Stimulated activated CD4-positive, alpha-beta T cell treated with anti-CD3 and anti-CD28 coated beads, Interleukin-1b, Interleukin-23, amount 100 ng/mL, for 1 hour (primary cell): ENCODE measurements at regions not wholly inside any gene's neighbourhood (a gene's known extent, or its start where the extent isn't known, plus 50 kb on each side); places are given as distances from the start of the nearest gene placed in this dataset.
"Not testable (repeated sequence)": the region's sequence is repeated elsewhere in the genome, so short reads cannot be mapped to it uniquely, and the experiment has no call there.

Experiments used
- DNase-seq, 2 donors: peaks; one replicate each; pipeline ENCODE4 v3.0.0-alpha.2; 2020; ENCODE audit warnings: low read depth in 2 of 2

DNA sequence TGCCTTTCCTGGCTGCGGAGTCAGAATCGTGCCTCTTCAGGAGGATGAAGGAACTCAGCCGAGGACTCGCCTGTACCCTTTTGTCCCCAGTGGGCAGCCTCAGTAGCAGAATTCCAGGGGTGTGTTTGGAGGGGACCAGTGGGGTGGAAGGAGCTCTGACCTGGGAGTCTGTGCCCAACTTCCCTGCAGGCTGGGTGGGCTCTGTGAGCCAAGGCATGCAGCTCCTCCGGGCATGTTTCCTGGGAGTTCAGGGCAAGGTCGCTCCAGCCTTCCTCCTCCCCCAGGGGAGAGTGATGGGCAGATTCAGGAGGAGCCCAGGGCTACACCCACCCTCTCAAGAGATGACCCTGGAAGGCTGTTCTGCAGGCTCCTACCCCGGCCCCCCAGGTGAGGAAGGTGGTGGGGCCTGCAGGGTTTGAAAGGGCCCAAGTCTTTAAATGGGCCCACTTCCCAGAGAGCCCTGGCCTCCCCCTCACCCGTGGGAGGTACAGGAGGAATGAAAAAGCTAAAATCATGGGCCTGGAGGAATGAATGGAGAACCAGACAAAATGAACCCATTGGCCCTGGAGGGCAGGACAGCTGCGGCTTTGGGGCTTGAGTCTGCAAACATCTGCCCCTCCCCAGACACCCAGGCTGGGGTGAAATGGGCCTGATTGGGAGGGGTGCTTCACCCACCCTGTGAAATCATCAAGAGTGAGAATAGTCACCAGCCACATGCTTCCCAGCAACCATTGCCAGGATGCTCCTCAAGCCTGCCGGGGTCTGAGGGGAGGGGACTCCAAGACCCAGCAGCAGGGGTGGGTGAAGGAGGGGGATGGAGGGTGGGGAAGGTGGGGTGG is 77.6 kb upstream of the PMEPA1 start:
- no peak for DNase-seq

DNA sequence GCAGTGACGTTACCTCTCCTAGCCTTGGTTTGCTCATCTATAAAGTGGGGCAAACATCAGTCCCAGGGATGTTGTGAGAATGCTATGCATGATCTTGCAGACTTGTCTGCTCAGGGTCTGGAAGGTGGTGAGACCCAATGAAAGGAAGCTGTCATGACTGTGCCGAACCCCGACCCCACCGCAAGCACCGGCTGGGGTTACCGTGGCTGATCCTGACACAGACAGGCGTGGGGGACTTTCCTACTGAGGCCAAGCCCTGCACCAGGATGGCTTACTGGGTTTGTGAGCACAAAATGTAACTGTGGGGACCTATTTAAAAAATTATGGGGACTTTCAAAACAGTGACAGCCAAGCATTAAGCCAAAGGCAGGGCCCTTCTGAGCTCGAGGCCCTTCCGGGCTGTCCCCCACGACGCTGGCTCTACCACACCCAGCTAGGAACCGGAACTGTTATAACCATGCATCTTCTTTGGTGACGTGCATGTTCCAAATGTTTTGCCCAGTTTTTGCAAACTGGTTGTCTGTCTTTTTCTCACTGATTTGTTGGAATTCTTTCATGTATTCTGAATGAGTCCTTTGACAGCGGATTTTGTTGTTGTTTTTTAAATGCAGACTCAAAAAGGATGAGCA is 76.6 kb upstream of the PMEPA1 start:
- DNase-seq: no peak

GRCh38 chr20:57785720-57786119 is 75.9 kb upstream of the PMEPA1 start:
- no peak for DNase-seq

DNA sequence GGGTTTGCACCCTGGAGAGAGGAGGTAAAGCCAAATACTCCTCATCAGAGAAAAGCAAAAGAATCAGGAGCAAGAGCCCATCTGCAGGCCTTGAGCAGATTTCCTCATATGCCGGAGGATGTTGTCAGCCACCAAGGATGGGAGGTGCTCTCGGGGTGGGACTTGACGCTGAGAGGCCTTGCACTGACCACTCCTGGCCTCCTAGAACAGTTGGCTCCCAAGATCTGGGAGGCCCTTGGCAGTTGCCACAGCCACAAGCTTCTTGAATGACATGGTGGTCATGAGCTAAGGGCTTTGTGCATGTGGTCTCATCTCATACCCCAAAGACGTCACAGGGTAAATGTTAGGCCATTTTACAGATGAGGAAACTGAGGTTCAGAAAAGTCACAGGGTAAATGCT is 75.2 kb upstream of the PMEPA1 start:
- DNase-seq: no peak

DNA sequence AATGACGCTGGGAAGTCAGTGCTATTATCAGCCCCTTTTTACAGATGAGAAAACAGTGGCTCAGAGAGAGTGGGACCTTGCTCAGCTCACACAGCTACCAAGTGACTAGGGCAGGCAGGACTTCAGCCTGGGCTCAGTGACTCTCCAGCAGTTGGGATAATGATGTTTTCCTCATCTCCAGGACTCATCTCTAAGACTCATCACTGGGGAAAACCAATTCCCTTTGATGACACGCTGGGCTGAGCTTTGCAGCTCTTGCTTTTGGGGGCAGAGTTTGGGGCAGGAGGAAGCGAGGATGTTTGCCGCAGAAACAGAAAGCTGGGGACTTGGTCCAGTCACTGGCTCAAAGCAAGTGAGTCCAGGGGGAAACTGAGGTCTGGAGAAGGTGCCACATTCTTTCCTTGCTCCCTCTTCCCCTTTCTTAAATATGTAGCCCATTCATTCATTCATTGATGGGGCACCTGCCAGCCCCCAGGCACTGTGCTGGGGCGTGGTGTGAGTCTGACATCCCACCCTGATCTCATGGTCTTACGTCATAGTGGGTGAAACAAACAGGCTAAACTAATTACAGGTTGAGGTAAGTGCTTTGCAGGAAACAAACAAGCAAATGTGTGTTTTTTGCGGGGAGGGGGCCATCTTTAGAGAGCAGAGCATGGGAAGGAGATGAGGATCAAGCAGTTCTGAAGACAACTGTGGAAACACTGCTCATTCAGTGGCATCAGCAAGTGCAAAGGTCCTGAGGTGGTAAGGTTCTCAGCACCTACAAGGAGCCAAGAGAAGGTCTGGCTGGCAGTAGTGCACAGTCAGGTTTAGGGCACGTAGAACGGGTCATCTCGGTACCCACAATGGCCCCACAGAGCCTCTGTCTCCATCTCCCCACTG is 74.4 kb upstream of the PMEPA1 start:
- no peak for DNase-seq

GRCh38 chr20:57783196-57783595 is 73.4 kb upstream of the PMEPA1 start:
- no peak for DNase-seq

GRCh38 chr20:57782631-57783041 is 72.8 kb upstream of the PMEPA1 start:
- no peak for DNase-seq

DNA sequence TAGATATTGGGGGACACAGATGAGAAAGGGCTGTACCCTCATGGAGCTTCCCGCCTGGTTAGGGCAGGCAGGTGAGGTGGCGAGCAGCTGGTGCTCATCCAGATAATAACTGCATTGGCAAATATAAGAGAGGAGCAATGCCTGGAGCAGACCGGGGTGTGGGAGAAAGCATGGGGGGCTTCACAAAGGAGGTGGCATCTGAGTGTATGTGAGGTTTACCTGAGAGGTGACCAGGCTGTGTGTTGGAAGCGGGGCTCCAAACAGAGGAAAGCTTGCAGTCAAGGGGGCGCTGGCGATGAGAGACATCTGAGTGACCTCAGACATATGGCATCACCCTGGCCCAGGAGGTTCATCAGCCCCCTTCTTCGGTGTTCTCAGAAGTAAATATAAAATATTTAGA is 72.1 kb upstream of the PMEPA1 start:
- no peak for DNase-seq

DNA sequence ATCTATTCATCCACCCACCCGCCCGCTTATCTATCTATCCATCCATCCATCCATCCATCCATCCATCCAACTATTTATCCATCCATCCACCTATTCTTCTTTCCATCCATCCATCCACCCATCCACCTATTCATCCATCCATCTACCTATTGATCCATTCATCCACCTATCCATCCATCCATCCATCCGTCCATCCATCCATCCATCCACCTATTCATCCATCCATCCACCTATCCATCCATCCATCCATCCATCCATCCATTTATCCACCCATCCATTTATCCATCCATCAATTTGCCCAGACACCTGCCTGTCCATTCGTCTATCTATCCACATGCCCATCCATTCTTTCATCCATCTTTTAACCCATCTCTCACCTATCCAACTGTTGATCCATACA is 71.1 kb upstream of the PMEPA1 start:
- DNase-seq: no peak

DNA sequence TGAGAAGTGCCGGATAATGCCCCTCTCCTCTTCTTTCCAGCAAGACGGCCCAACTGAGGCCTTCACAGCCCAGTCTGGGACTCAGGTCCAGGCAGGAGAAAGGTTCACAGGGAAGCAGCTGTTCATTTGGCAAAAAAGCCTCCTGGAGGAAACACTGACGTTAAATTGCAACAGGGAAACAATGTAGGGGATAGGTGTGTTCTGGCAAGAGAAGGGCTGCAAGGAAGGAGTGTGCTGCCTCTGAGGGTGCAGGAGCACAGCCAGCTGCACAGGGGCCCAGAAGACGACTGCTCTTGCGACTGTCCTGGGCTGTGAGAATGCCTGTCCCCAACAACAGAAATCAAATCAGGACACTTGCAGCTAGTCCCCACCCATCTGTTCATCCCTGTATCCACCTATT is 70.6 kb upstream of the PMEPA1 start:
- DNase-seq: no peak

DNA sequence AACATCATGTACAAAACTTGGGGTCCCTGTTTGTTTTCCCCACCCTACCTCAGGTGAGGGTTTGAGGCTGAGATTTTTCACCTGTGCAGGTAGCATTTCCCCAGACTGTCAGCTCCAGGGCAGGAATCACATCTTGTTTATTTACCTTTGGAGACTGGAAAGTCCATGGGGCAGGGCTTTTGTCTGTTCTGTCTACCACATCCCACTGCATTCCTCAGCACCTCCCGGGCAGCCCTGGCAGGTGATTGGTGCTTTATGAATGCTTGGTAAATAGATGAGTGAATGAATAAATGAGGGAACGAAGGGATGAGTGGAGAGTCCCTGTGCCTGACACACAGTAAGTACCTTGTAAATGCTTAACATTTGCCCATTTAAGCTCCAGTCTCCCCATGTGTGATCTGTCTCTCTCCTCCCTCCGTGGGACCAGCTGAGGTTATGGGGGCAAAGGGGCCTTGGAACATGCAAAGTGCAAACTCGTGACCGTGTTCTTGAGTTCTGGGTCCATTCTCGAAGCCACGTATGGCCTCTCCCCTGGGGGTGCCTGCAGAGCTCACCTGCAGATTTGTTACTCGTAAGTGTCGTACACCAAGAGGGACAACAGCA is 69.7 kb upstream of the PMEPA1 start:
- no peak for DNase-seq

GRCh38 chr20:57777911-57778310 is 68.1 kb upstream of the PMEPA1 start:
- no peak for DNase-seq

DNA sequence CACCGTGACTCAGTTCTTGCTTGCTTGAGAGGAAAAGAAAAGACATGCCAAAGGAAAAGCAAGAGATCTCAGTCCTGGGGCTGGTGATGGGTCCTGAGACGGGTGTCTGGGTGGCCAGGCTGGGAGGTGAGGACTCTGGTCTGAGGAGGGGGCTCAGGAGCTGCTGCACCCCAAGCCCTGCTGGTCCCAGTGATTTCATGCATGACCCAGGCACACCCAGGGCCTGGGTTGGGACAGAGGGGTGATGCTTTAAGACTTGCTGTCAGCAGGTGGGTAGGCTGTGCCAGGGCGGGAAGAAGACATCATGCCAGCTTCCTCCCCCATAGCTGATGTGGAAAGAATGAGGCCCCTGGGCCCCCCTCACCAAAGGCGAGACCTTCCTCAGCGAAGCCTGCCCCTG is 65.1 kb upstream of the PMEPA1 start:
- no peak for DNase-seq

DNA sequence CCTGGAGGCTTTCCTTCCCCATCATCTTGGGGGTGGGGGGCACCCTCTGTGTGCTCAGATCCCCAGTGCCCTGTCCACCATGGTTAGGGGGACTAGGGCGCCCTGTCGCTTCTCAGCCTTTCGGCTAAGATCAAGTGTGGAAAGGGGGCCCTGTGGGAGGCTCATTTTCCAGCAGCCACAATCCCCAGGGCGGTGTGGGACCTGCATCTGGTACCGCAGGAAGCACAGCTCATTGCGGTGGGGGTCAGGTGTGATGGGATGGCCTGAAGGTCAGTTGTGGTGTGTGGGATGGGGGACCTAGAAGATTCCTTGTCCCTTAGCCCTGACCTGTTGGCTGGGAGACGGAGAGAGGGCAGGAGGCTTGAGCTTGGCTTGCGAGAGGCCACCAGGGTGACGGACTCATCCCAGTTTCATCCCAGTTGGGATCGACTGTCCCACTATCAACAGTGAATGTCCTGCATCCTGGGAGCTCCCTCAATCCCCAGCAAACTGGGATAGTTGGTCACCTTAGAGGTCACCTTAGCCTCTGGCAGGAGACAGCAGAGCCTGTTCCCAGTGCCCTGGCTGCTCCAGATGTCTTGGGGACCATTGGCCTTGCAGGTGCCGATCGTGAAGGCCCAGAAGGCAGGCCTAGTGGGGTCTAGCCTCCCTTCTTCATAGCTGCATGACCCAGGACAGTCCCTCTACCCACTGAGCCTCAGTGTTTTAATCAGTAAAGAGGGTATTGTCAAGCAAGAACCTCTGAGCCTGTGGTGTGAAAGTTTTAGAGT is 64.5 kb upstream of the PMEPA1 start:
- DNase-seq: no peak

DNA sequence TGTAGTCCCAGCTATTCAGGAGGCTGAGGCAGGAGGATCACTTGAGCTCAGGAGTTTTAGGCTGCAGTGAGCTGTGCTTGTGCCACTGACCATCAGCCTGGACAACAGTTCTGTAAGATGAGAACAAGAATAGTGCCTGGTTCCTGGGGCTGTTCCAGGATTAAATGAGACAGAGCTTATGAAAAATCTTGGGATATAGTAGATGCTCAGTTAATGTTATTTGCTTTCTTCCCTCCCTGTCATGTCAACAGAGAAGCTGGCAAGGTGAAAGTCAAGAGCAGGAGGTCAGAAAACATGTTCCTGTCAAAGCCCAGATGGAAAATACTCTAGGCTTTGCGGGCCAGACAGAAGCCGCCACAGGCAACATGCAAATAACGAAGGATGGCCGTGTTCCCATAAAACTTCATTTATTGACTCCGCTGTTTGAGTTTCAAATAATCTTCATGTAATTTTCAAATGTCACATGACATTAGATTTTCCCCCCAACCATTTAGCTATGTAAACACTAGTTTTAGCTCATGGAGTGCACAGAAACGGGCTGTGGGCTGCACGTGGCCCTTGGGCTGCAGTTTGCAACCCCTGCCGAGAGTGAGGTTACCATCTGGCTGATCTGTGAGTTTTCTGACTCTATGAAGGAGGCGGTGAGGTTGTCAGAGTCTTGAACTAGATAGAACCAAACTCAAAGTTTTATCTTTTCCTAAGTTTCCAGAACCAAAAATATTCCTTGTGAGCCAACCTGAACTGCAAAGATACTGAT is 63.4 kb upstream of the PMEPA1 start:
- DNase-seq: no peak

DNA sequence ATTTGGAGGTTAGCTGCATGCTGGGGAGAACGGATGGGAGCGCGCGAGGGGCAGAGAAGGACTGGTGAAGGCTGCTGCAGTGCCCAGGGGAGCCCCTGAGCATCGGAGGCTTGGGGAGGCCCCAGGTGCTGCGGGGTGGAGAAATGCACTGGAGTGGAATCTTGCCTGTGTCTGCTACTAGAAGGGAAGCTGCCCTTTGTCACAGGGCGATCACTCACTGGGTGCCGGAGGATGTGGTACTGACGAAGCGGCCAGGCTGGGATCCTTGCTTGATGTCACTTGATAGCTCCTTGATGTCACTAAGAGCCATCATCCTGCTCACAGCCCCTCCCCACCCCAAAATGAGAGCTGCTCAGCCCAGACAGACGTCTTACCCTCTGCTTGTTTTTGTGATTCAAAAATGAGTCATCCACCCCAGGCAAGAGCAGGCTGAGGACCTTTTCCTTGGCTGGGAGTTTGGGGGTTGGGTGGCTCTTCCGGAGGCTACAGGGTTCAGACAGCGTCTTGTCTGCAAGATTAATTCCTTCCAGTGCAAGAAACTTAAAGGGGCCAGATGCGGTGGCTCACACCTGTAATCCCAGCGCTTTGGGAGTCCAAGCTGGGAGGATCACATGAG is 62.6 kb upstream of the PMEPA1 start:
- DNase-seq: peak in 1 of 2 donors; percentile 5

GRCh38 chr20:57770852-57771720 is 61.3 kb upstream of the PMEPA1 start:
- DNase-seq: no peak

DNA sequence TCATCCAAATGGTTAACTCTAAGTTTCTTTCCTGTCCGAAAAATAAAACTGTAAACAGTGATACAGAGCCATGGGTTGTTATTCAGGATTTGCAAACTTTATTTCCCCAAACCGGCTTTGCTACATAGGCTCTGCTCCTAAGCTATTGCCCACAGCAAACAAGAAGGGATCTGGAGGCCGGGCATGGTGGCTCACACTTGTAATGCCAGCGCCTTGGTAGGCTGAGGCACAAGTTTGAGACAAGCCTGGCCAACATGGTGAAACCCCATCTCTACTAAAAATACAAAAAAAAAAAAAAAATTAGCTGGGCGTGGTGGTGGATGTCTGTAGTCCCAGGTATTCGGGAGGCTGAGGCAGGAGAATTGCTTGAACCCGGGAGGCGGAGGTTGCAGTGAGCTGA is 60.6 kb upstream of the PMEPA1 start:
- DNase-seq: not testable (repeated sequence)

- no peak for DNase-seq
Measured at GRCh38 chr20:57769756-57770155, 59.9 kb upstream of the PMEPA1 start.
